ENCODE measurements at regions not wholly inside any gene's neighbourhood (a gene's known extent, or its start where the extent isn't known, plus 50 kb on each side); places are given as distances from the start of the nearest gene placed in this dataset.

GRCh38 chr6:50993941-50994720, 175.5 kb downstream of the TFAP2B start:
- TF ChIP-seq POLR2A (IDR thresholded peaks at IDR 0.05) = no peak
- TF ChIP-seq, protein P1, sequence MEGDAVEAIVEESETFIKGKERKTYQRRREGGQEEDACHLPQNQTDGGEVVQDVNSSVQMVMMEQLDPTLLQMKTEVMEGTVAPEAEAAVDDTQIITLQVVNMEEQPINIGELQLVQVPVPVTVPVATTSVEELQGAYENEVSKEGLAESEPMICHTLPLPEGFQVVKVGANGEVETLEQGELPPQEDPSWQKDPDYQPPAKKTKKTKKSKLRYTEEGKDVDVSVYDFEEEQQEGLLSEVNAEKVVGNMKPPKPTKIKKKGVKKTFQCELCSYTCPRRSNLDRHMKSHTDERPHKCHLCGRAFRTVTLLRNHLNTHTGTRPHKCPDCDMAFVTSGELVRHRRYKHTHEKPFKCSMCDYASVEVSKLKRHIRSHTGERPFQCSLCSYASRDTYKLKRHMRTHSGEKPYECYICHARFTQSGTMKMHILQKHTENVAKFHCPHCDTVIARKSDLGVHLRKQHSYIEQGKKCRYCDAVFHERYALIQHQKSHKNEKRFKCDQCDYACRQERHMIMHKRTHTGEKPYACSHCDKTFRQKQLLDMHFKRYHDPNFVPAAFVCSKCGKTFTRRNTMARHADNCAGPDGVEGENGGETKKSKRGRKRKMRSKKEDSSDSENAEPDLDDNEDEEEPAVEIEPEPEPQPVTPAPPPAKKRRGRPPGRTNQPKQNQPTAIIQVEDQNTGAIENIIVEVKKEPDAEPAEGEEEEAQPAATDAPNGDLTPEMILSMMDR (IDR thresholded peaks at IDR 0.05) = no peak

Measured in suprapubic skin (tissue), 3 donors.